OCI-LY7 (cell line): ENCODE measurements at regions not wholly inside any gene's neighbourhood (a gene's known extent, or its start where the extent isn't known, plus 50 kb on each side); places are given as distances from the start of the nearest gene placed in this dataset.

Experiments used
- BruUV-seq: library from RNA; stranded (reverse); fragments of 400-500 nt; replicated peaks from 2 replicates; lab custom pipeline; 2021; lab: Mats Ljungman, UMichigan
- CTCF ChIA-PET: fragments of 300-600 bp; sonication (Branson Sonifier 250); formaldehyde crosslinking; loops from one replicate; lab custom pipeline; 2022; ENCODE audit warnings: antibody characterized with exemption; ENCODE audit not compliant: unreplicated experiment; lab: Charles Lee
- POLR2A ChIA-PET: fragments of 300-600 bp; sonication (Branson Sonifier 250); formaldehyde crosslinking; loops from one replicate; lab custom pipeline; 2022; ENCODE audit warnings: antibody characterized with exemption; lab: Charles Lee
- DNase-seq: peaks from one replicate; pipeline ENCODE4 v3.0.0-alpha.2; 2015; ENCODE audit warnings: low spot score
- H2AFZ ChIP-seq: fragments of 200-600 bp; sonication (generic), shearing (Covaris generic); 2 replicates; pipeline ENCODE4 v1.6.1; 2014; ENCODE audit warnings: mild to moderate bottlenecking, antibody characterized with exemption, low read length, moderate library complexity
- H3K27ac ChIP-seq: fragments of 200-600 bp; sonication (generic); 2 replicates; pipeline ENCODE4 v1.5.1; 2014; ENCODE audit warnings: mixed run types, low read depth, mild to moderate bottlenecking, moderate library complexity, low read length, inconsistent platforms; ENCODE audit not compliant: poor library complexity, severe bottlenecking
- H3K36me3 ChIP-seq: fragments of 200-600 bp; sonication (generic); 2 replicates; pipeline ENCODE4 v1.6.1; 2014; ENCODE audit warnings: mild to moderate bottlenecking, antibody characterized with exemption, low read length, moderate library complexity, mixed read lengths; ENCODE audit not compliant: insufficient read depth
- H3K4me1 ChIP-seq: fragments of 200-600 bp; sonication (generic); 2 replicates; pipeline ENCODE4 v1.5.1; 2014; ENCODE audit warnings: mild to moderate bottlenecking, low read length; ENCODE audit not compliant: insufficient read depth, poor library complexity, severe bottlenecking
- H3K4me2 ChIP-seq: fragments of 200-600 bp; sonication (generic); 2 replicates; pipeline ENCODE4 v1.6.1; 2014; ENCODE audit warnings: mild to moderate bottlenecking, low read length
- H3K4me3 ChIP-seq: fragments of 200-600 bp; sonication (generic); 2 replicates; pipeline ENCODE4 v1.5.1; 2014; ENCODE audit warnings: mild to moderate bottlenecking, low read depth, low read length; ENCODE audit not compliant: poor library complexity, severe bottlenecking
- H3K79me2 ChIP-seq: fragments of 200-600 bp; sonication (generic); 2 replicates; pipeline ENCODE4 v1.6.1; 2016; ENCODE audit warnings: low read depth, mild to moderate bottlenecking, low read length, moderate library complexity, mixed read lengths; ENCODE audit not compliant: insufficient read depth
- H3K9me2 ChIP-seq: fragments of 200-600 bp; sonication (generic); 2 replicates; pipeline ENCODE4 v1.6.1; 2016; ENCODE audit warnings: mild to moderate bottlenecking, low read length, mixed read lengths; ENCODE audit not compliant: insufficient read depth
- H3K9me3 ChIP-seq: fragments of 200-600 bp; sonication (generic); 2 replicates; pipeline ENCODE4 v1.6.1; 2014; ENCODE audit warnings: mild to moderate bottlenecking, mixed run types, low read length, mixed read lengths
- H4K20me1 ChIP-seq: fragments of 200-600 bp; sonication (generic); 2 replicates; pipeline ENCODE4 v1.6.1; 2014; ENCODE audit warnings: mild to moderate bottlenecking, antibody characterized with exemption, low read length, moderate library complexity, mixed read lengths; ENCODE audit not compliant: insufficient read depth
- CTCF ChIP-seq: fragments of 200-600 bp; sonication (generic); conservative IDR thresholded peaks from 2 replicates; pipeline ENCODE4 v1.5.1; 2014; ENCODE audit warnings: mild to moderate bottlenecking, antibody characterized with exemption, low read length, moderate library complexity, mixed read lengths
- EZH2phosphoT487 ChIP-seq: fragments of 200-600 bp; sonication (generic); IDR thresholded peaks from 2 replicates; pipeline ENCODE4 v1.6.1; 2018; ENCODE audit warnings: low read depth, borderline replicate concordance, mild to moderate bottlenecking, mixed run types, antibody characterized with exemption, low read length, moderate library complexity, mixed read lengths
- intact Hi-C: fragments of 100-400 bp; cut with micrococcal nuclease; formaldehyde crosslinking; loops from one replicate; pipeline ENCODE4 v1.10.0; 2022; ENCODE audit not compliant: unreplicated experiment

- no TSS peak for BruUV-seq
- Histone ChIP-seq H3K4me2 (no peak overlapping the region), H4K20me1 (no peaks in the 10 kb centered on the region), H3K27ac (no peak overlapping the region), H3K79me2 (no peaks in the 10 kb centered on the region), H3K9me2 (no peaks in the 10 kb centered on the region), H3K36me3 (no peaks in the 10 kb centered on the region), H3K4me3 (no peak overlapping the region), H3K9me3 (no peaks in the 10 kb centered on the region), H3K4me1 (no peaks in the 10 kb centered on the region), H2AFZ (no peak overlapping the region)
- intact Hi-C loops = no loop called here
- TF ChIP-seq CTCF (no peak), EZH2phosphoT487 (no peak)
- DNase-seq = no peak
- ChIA-PET CTCF (no interaction called here), POLR2A (no interaction called here)
These were observed 494.1 kb downstream of the GABRG1 start for GRCh38 chr4:45629717-45630116.

- CTCF ChIA-PET = no interaction called here
- no peaks in the 10 kb centered on the region for H3K9me2 ChIP-seq
- H4K20me1 ChIP-seq = no peaks in the 10 kb centered on the region
- no TSS peak for BruUV-seq
- no peaks in the 10 kb centered on the region for H3K4me1 ChIP-seq
- no peak for TF ChIP-seq CTCF
- no peak for TF ChIP-seq EZH2phosphoT487
- H3K79me2 ChIP-seq = no peaks in the 10 kb centered on the region
- no peak overlapping the region for H3K4me2 ChIP-seq
- no peaks in the 10 kb centered on the region for H3K9me3 ChIP-seq
- intact Hi-C loops = no loop called here
- H3K4me3 ChIP-seq = no peak overlapping the region
- H3K27ac ChIP-seq = no peak overlapping the region
- POLR2A ChIA-PET = no interaction called here
- no peaks in the 10 kb centered on the region for H3K36me3 ChIP-seq
- no peak for DNase-seq
- H2AFZ ChIP-seq = no peak overlapping the region
These were observed 501.9 kb downstream of the GABRG1 start for GRCh38 chr4:45621971-45622370.

GRCh38 chr4:45620808-45621207 is 503.0 kb downstream of the GABRG1 start:
- intact Hi-C loops = no loop called here
- Histone ChIP-seq H3K4me2 (no peak overlapping the region), H3K4me1 (no peaks in the 10 kb centered on the region), H3K4me3 (no peak overlapping the region), H2AFZ (no peak overlapping the region), H3K79me2 (no peaks in the 10 kb centered on the region), H3K36me3 (no peaks in the 10 kb centered on the region), H3K27ac (no peak overlapping the region), H3K9me2 (no peaks in the 10 kb centered on the region), H3K9me3 (no peaks in the 10 kb centered on the region), H4K20me1 (no peaks in the 10 kb centered on the region)
- ChIA-PET POLR2A (no interaction called here), CTCF (no interaction called here)
- DNase-seq = no peak
- no peak for TF ChIP-seq CTCF
- no peak for TF ChIP-seq EZH2phosphoT487
- no TSS peak for BruUV-seq
